HG03025 (cell line): ENCODE measurements at regions not wholly inside any gene's neighbourhood (a gene's known extent, or its start where the extent isn't known, plus 50 kb on each side); places are given as distances from the start of the nearest gene placed in this dataset.
"Not testable (repeated sequence)": the region's sequence is repeated elsewhere in the genome, so short reads cannot be mapped to it uniquely, and the experiment has no call there.

Experiments
- ATAC-seq: cut with Tn5 transposase; IDR thresholded peaks from one replicate; pipeline ENCODE4 v1.9.1; 2021; ENCODE audit warnings: mild to moderate bottlenecking, moderate library complexity; ENCODE audit not compliant: unreplicated experiment, low FRiP score

- ATAC-seq: no peak
Measured at GRCh38 chrX:54615109-54615508, 85.1 kb downstream of the GNL3L start.

GRCh38 chrX:54633641-54634040 is 103.6 kb downstream of the GNL3L start:
- no peak for ATAC-seq

DNA sequence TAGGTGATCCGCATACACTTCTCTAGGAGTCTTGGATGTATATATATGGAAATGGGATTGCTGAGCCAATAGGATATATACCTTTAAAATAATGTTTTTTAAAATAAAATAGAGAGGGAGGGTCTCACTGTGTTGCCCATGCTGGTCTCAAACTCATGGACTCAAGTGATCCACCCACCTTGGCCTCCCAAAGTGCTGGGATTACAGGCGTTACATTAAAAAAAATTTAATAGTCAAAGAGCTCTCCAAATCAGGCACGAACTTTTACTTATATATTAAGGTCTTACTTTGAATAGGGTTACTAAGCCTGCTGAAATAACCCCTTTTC is 109.0 kb downstream of the GNL3L start:
- ATAC-seq: no peak

DNA sequence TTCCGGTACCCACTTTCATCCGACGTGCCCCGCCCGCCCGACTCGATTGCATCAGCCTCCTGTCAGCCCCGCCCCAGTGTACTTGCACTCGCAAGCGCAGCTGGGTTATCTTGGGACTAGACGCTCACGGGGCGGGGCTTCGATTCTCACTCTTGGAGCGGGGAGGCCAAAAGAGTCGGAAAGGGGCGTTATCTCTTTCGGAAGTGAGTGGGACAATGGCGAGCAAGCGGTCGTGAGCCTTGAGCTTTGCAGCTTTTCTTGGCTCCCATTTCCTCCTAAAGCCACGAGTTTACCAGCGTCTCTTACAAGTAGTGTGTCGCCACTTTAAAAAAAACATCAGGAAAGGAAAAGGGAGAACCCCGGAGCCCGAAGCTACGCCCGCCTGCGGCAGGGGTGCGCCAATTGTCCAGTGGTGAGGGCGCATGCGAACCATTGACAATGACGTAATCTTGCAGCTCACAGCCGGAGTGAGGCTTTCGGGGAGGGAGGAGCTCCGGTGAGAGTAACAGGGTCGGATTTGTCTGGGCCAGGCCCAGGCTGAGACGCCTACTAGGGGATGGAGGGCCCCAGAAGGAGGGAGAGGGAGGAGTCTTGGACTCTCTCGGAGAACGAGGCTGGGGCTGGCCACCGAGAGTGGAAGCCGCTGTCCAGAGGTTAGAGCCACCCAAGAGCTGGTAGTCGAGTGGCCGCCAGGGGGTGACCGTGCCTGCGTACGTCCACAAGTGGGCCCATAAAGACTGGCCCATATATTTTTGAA is 109.5 kb downstream of the GNL3L start:
- peak; percentile 93 for ATAC-seq

DNA sequence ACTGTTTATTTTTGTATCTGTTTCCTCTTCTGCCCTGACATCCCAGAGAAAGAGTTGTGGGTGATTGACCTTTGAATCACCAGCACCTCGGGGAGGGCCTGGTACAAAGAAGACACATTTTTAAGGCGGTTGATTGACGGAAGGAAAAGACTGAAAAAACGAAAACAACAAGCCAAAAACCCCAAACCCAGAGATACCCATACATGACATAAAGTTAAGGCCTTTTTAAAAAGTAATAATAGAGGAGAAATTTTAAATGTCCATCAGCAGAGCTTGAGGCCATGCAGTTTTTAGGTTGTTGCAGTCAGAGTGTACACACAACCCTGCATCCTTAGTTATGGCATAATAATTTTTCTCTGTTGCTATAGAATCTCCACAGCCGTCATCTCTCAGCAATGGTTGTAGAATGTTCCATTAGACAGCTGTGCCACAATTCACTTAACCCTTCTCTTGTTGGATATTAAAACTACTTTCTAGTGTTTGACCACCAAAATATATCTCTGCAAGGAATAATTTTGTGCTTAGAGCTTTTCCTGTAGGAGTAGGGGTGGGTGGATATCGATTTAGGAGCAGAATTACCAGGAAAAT is 110.2 kb downstream of the GNL3L start:
- no peak for ATAC-seq

DNA sequence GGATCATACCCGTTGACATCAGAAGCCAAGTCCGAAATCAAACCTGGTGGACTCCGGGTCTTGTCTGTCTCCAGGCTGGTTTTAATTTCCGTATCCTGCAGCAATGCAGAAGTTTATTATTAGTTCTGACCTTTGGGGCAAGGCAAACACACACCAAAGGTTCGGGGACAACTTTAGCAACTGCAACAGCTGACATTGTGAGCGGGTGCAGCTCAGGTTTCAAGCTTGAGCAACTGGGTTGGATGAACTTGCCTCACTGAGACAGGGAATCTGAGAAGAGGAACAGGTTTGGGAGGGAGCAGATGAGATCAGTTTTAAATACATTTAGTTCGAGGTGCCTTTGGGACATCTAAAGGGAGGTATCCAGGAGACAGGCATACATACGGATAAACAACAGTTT is 110.7 kb downstream of the GNL3L start:
- no peak for ATAC-seq

DNA sequence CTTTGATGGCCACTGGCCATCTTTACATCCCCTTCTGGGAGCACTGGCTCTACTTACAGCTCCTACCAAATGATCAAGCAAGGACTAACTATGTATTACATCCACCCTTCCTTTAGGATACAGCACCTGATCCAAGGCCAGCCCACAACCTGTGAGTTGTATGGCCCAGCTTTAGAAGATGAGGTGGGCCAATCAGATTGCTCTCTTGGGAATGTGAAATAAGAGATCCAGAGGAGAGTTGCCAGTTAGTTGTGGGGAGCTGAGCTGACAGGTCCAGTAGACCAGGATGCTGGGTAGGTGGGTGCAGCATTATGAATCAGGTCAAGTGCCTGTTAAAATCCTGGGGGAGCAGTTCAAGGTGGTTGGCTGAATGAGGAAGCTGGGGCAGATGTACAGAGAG is 111.5 kb downstream of the GNL3L start:
- no peak for ATAC-seq

- ATAC-seq: not testable (repeated sequence)
Measured at GRCh38 chrX:54647607-54648006, 117.6 kb downstream of the GNL3L start.

- no peak for ATAC-seq
Measured at GRCh38 chrX:54659547-54659946, 129.5 kb downstream of the GNL3L start.

DNA sequence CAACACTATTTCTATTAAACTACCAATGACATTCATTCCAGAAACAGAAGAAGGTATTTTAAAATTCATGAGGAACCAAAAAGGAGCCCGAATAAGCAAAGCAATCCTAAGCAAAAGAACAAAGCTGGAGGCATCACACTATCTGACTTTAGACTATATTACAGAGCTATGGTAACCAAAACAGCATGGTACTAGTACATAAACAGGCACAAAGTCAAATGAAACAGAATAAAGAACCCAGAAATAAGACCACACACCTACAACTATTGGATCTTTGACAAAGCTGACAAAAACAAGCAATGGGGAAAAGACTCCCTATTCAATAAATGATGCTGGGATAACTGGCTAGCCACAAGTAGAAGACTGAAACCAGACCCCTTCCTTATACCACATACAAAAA is 122.3 kb downstream of the ITIH6 start:
- no peak for ATAC-seq

GRCh38 chrX:54695231-54695630 is 102.8 kb downstream of the ITIH6 start:
- no peak for ATAC-seq

DNA sequence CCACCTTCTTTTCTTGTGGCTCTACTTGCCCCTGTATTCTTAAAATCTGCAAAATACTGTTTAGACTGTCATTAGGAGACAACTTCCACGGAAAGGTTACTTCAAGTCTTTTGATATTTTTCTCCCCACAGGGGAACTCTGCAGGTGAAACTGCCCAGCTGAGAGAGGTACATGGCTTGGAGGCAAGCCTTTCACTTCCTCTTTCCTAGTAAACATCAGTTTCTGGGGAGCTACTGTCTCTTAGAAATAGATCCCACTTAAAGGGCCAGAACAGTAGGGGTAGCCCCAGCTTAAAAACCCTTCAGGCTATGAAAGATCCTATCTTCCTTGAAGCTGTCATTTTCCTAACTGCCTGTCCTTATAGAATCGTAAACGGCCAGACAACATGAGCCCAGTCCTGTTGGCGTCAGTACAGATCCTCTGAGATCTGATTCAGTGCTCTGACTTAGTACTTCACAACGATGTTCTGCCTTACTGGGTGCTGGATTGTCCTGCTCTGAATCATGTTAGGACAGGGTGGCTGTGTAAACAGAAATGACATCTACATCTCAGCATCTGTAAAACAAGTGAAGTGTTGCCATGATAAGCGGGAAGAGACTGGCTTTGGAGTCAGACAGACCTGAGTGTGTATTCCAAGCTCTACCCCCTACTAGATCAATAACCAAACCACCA is 102.1 kb downstream of the ITIH6 start:
- ATAC-seq: peak; percentile 96
